Neural progenitor cell (in vitro differentiated cells): ENCODE measurements at regions not wholly inside any gene's neighbourhood (a gene's known extent, or its start where the extent isn't known, plus 50 kb on each side); places are given as distances from the start of the nearest gene placed in this dataset.

ENCODE experiments used
- DNase-seq: peaks from one replicate; pipeline ENCODE4 v3.0.0-alpha.2; 2016; ENCODE audit warnings: low spot score
- H2AFZ ChIP-seq: fragments of 200-600 bp; sonication (generic); replicated peaks from 2 replicates; pipeline ENCODE4 v1.6.1; 2016; ENCODE audit warnings: antibody characterized with exemption
- H3F3A ChIP-seq: fragments of 200-600 bp; sonication (generic); 2 replicates; pipeline ENCODE4 v1.6.1; 2016; ENCODE audit warnings: antibody characterized with exemption, low read depth
- H3K27ac ChIP-seq: fragments of 200-600 bp; sonication (generic); 2 replicates; pipeline ENCODE4 v1.5.1; 2016; ENCODE audit warnings: mild to moderate bottlenecking
- H3K27me3 ChIP-seq: fragments of 200-600 bp; sonication (generic); 2 replicates; pipeline ENCODE4 v1.6.1; 2016; ENCODE audit warnings: mild to moderate bottlenecking, moderate library complexity
- H3K36me3 ChIP-seq: fragments of 200-600 bp; sonication (generic); 2 replicates; pipeline ENCODE4 v1.5.1; 2016
- H3K4me1 ChIP-seq: fragments of 200-600 bp; sonication (generic); 2 replicates; pipeline ENCODE4 v1.6.1; 2016; ENCODE audit warnings: mixed run types
- H3K4me2 ChIP-seq: fragments of 200-600 bp; sonication (generic); 2 replicates; pipeline ENCODE4 v1.6.1; 2016
- H3K4me3 ChIP-seq: fragments of 200-600 bp; sonication (generic); 2 replicates; pipeline ENCODE4 v1.5.1; 2016
- H3K79me2 ChIP-seq: fragments of 200-600 bp; sonication (generic); 2 replicates; pipeline ENCODE4 v1.6.1; 2016; ENCODE audit warnings: low read depth
- H3K9ac ChIP-seq: fragments of 200-600 bp; sonication (generic); 2 replicates; pipeline ENCODE4 v1.6.1; 2016
- H3K9me3 ChIP-seq: fragments of 200-600 bp; sonication (generic); 2 replicates; pipeline ENCODE4 v1.5.1; 2016; ENCODE audit warnings: low read depth
- H4K20me1 ChIP-seq: fragments of 200-600 bp; sonication (generic); 2 replicates; pipeline ENCODE4 v1.6.1; 2016; ENCODE audit warnings: low read depth
- H3K27ac Mint-ChIP-seq: 3 replicates; pipeline ENCODE4 v1.8.0; 2021; ENCODE audit warnings: mixed read lengths
- H3K27me3 Mint-ChIP-seq: 2 replicates; pipeline ENCODE4 v1.8.0; 2022; ENCODE audit warnings: low read depth, mild to moderate bottlenecking, inconsistent platforms, moderate library complexity, mixed read lengths; ENCODE audit not compliant: insufficient read depth
- H3K36me3 Mint-ChIP-seq: 3 replicates; pipeline ENCODE4 v1.8.0; 2021; ENCODE audit warnings: mixed read lengths
- H3K4me1 Mint-ChIP-seq: 3 replicates; pipeline ENCODE4 v1.8.0; 2021; ENCODE audit warnings: mixed read lengths
- H3K4me3 Mint-ChIP-seq: 3 replicates; pipeline ENCODE4 v1.8.0; 2021; ENCODE audit warnings: mild to moderate bottlenecking, moderate library complexity, mixed read lengths
- H3K9me3 Mint-ChIP-seq: 3 replicates; pipeline ENCODE4 v1.8.0; 2020; ENCODE audit warnings: mixed read lengths
- EZH2 ChIP-seq: fragments of 200-600 bp; sonication (generic); IDR thresholded peaks from 2 replicates; pipeline ENCODE4 v1.6.1; 2017; ENCODE audit warnings: antibody characterized with exemption, mild to moderate bottlenecking, moderate library complexity
- EZH2phosphoT487 ChIP-seq: fragments of 200-600 bp; sonication (generic); IDR thresholded peaks from 2 replicates; pipeline ENCODE4 v1.6.1; 2017; ENCODE audit warnings: antibody characterized with exemption
- TF ChIP-seq, protein P1 (sequence below): fragments of 200-600 bp; sonication (generic); IDR thresholded peaks from 2 replicates; pipeline ENCODE4 v1.5.1; 2017; ENCODE audit warnings: antibody characterized with exemption, mild to moderate bottlenecking

DNA sequence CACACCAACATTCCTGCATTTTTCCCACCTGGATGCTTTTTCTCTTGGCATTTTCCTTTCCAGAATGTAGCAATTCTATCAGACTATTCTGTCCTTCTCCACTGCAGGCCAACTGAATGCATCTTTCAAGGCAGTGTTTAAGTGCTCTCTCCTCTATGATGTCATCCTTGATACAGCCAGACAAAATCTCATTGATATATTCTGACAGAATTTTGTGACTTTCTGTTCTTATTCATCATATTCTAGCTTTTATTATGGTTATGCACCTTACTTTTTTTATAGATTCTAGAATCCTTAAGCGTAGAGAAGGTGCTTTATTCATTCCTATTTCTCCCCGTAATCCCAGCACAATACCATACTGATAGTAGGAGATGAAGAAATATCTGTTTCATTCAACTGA lies 355.5 kb upstream of the CCNH start:
- Histone ChIP-seq H3F3A (peaks cover 11% of the 10 kb centered on the region), H2AFZ (no peak overlapping the region), H3K4me1 (peaks cover 25% of the 10 kb centered on the region), H3K9ac (no peak overlapping the region), H3K4me2 (no peak overlapping the region), H4K20me1 (no peaks in the 10 kb centered on the region), H3K4me3 (no peak overlapping the region), H3K9me3 (no peaks in the 10 kb centered on the region), H3K36me3 (no peaks in the 10 kb centered on the region), H3K27me3 (peaks cover 5% of the 10 kb centered on the region), H3K27ac (no peak overlapping the region), H3K79me2 (no peaks in the 10 kb centered on the region)
- Mint-ChIP-seq H3K9me3 (no peaks in the 10 kb centered on the region), H3K27ac (no peak overlapping the region), H3K27me3 (peaks cover 3% of the 10 kb centered on the region), H3K4me3 (no peak overlapping the region), H3K4me1 (peaks cover 3% of the 10 kb centered on the region), H3K36me3 (no peaks in the 10 kb centered on the region)
- TF ChIP-seq EZH2 (no peak), EZH2phosphoT487 (no peak)
- TF ChIP-seq, protein P1, sequence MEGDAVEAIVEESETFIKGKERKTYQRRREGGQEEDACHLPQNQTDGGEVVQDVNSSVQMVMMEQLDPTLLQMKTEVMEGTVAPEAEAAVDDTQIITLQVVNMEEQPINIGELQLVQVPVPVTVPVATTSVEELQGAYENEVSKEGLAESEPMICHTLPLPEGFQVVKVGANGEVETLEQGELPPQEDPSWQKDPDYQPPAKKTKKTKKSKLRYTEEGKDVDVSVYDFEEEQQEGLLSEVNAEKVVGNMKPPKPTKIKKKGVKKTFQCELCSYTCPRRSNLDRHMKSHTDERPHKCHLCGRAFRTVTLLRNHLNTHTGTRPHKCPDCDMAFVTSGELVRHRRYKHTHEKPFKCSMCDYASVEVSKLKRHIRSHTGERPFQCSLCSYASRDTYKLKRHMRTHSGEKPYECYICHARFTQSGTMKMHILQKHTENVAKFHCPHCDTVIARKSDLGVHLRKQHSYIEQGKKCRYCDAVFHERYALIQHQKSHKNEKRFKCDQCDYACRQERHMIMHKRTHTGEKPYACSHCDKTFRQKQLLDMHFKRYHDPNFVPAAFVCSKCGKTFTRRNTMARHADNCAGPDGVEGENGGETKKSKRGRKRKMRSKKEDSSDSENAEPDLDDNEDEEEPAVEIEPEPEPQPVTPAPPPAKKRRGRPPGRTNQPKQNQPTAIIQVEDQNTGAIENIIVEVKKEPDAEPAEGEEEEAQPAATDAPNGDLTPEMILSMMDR = no peak
- DNase-seq = no peak

DNA sequence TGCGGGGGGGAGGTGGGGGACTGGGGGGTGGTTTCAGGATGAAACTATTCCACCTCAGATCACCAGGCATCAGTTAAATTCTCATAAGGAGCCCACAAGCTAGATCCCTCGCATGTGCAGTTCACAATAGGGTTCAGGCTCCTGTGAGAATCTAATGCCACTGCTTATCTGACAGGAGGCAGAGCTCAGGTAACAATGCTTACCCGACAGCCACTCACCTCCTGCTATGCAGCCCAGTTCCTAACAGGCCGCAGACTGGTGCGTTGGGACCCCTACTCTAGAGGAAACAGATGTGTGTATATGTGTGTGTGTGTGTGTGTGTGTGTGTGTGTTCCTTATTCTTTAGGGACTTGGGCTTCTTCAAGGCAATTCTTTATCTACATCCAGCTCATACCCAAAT lies 352.3 kb upstream of the CCNH start:
- H3K4me1 Mint-ChIP-seq = no peaks in the 10 kb centered on the region
- Histone ChIP-seq H3K9ac (no peak overlapping the region), H3K79me2 (no peaks in the 10 kb centered on the region), H3K27ac (no peak overlapping the region), H3F3A (peaks cover 9% of the 10 kb centered on the region), H3K4me3 (no peak overlapping the region), H3K36me3 (no peaks in the 10 kb centered on the region), H4K20me1 (no peaks in the 10 kb centered on the region), H2AFZ (no peak overlapping the region), H3K27me3 (no peaks in the 10 kb centered on the region), H3K4me1 (peaks cover 9% of the 10 kb centered on the region), H3K4me2 (no peak overlapping the region), H3K9me3 (no peaks in the 10 kb centered on the region)
- no peaks in the 10 kb centered on the region for H3K9me3 Mint-ChIP-seq
- H3K27ac Mint-ChIP-seq = no peak overlapping the region
- H3K36me3 Mint-ChIP-seq = no peaks in the 10 kb centered on the region
- H3K27me3 Mint-ChIP-seq = peaks cover 3% of the 10 kb centered on the region
- TF ChIP-seq EZH2phosphoT487 (no peak), EZH2 (no peak)
- TF ChIP-seq, protein P1 = no peak
- H3K4me3 Mint-ChIP-seq = no peak overlapping the region
- no peak for DNase-seq

DNA sequence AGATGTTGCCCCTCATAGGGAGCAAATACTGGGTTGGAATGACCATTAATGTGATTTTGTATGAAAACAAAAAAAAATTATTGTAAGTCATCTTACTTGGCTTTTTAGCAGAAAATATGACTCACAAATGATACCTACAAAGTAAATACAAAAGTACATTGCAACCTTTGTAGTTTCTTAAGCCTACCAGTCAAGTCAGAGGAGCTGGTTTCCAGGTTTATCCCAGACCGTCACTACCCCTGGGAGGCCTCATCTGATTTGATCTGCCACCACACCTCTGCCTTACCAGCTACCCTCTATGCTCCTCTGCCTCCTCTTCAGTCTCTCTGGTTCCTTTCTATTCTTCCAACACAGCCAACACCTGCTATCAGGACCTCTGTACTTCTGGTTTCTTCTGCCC lies 349.9 kb upstream of the CCNH start:
- Mint-ChIP-seq H3K9me3 (no peaks in the 10 kb centered on the region), H3K36me3 (no peaks in the 10 kb centered on the region), H3K4me1 (no peaks in the 10 kb centered on the region), H3K27ac (no peak overlapping the region), H3K4me3 (no peak overlapping the region), H3K27me3 (peaks cover 3% of the 10 kb centered on the region)
- Histone ChIP-seq H3K36me3 (no peaks in the 10 kb centered on the region), H4K20me1 (no peaks in the 10 kb centered on the region), H3K27me3 (no peaks in the 10 kb centered on the region), H3K79me2 (no peaks in the 10 kb centered on the region), H3F3A (peaks cover under 1% of the 10 kb centered on the region), H3K4me1 (peaks cover 8% of the 10 kb centered on the region), H3K27ac (no peak overlapping the region), H2AFZ (no peak overlapping the region), H3K9me3 (no peaks in the 10 kb centered on the region), H3K9ac (no peak overlapping the region), H3K4me2 (no peak overlapping the region), H3K4me3 (no peak overlapping the region)
- TF ChIP-seq EZH2phosphoT487 = no peak
- TF ChIP-seq, protein P1 = no peak
- no peak for TF ChIP-seq EZH2
- DNase-seq = no peak
